HCT116 (cell line): ENCODE measurements at regions not wholly inside any gene's neighbourhood (a gene's known extent, or its start where the extent isn't known, plus 50 kb on each side); places are given as distances from the start of the nearest gene placed in this dataset.

Experiments used
- ATAC-seq: fragments of 200-7000 bp; cut with Tn5 transposase; 2 replicates; pipeline ENCODE4 v1.9.1; 2020; ENCODE audit warnings: mild to moderate bottlenecking, moderate library complexity
- BruUV-seq: library from RNA; stranded (reverse); fragments of 400-500 nt; replicated peaks from 2 replicates; lab custom pipeline; 2021; lab: Mats Ljungman, UMichigan
- CTCF ChIA-PET: fragments of 300-600 bp; sonication (Branson Sonifier 250); formaldehyde crosslinking; loops from one replicate; lab custom pipeline; 2021; ENCODE audit warnings: antibody characterized with exemption; lab: Charles Lee
- POLR2A ChIA-PET: fragments of 300-600, 350-600 bp; sonication (Branson Sonifier 250); formaldehyde crosslinking; loops from one replicate; lab custom pipeline; 2021; ENCODE audit warnings: antibody characterized with exemption; lab: Charles Lee
- RAD21 ChIA-PET, 2 experiments: fragments of 300-600 bp; sonication (Branson Sonifier 250); formaldehyde crosslinking; loops; one replicate each; lab custom pipeline; 2023; ENCODE audit warnings: low total read pairs in 2 of 2; ENCODE audit not compliant: uncharacterized antibody in 2 of 2, unreplicated experiment in 2 of 2, low non-redundant PET in 1 of 2; lab: Charles Lee
- DNase-seq: peaks from one replicate; pipeline ENCODE4 v3.0.0-alpha.2; 2010; ENCODE audit warnings: low read depth, low spot score
- H2AFZ ChIP-seq: fragments of 200-600 bp; shearing (Covaris generic), sonication (generic); 2 replicates; pipeline ENCODE4 v1.6.1; 2017; ENCODE audit warnings: low read depth, mixed run types, mixed read lengths, antibody characterized with exemption, low read length; ENCODE audit not compliant: poor library complexity, severe bottlenecking
- H3K27ac ChIP-seq: 2 replicates; pipeline ENCODE4 v1.5.1; 2012; ENCODE audit warnings: low read depth, low read length
- H3K27me3 ChIP-seq: fragments of 200-600 bp; sonication (generic); 2 replicates; pipeline ENCODE4 v1.6.1; 2016; ENCODE audit warnings: mixed run types, low read length, mixed read lengths; ENCODE audit not compliant: insufficient read depth
- H3K36me3 ChIP-seq, 2 experiments: fragments of 200-500 bp in 1 of 2; fragments of 200-600 bp in 1 of 2; sonication (Bioruptor generic) in 1 of 2; sonication (generic) in 1 of 2; 2 replicates each; pipeline versions ENCODE4 v1.5.1 to v1.6.1; 2014 to 2016; ENCODE audit warnings: low read length in 2 of 2, inconsistent platforms in 1 of 2, mixed read lengths in 1 of 2, mixed run types in 1 of 2; ENCODE audit not compliant: insufficient read depth in 2 of 2, control insufficient read depth in 1 of 2
- H3K4me1 ChIP-seq, 2 experiments: fragments of 200-600 bp in 1 of 2; sonication (generic) in 1 of 2; 2 replicates each; pipeline versions ENCODE4 v1.5.1 to v1.6.1; 2012 to 2017; ENCODE audit warnings: low read length in 2 of 2, inconsistent platforms in 1 of 2, mild to moderate bottlenecking in 1 of 2, mixed read lengths in 1 of 2, mixed run types in 1 of 2, moderate library complexity in 1 of 2; ENCODE audit not compliant: insufficient read depth in 2 of 2, control insufficient read depth in 1 of 2
- H3K4me2 ChIP-seq: fragments of 200-600 bp; sonication (generic); 2 replicates; pipeline ENCODE4 v1.6.1; 2017; ENCODE audit warnings: mixed run types, low read length, mixed read lengths
- H3K4me3 ChIP-seq, 2 experiments: fragments of 200-600 bp in 1 of 2; sonication (generic) in 1 of 2; replicated peaks in 1 of 2; 2 replicates each; pipeline ENCODE4 v1.5.1; 2011 to 2016; ENCODE audit warnings: low read length in 2 of 2, control low read depth in 1 of 2, low read depth in 1 of 2, mild to moderate bottlenecking in 1 of 2, mixed read lengths in 1 of 2, mixed run types in 1 of 2
- H3K79me2 ChIP-seq: fragments of 200-600 bp; sonication (generic); 2 replicates; pipeline ENCODE4 v1.6.1; 2017; ENCODE audit warnings: mild to moderate bottlenecking, mixed run types, low read length, moderate library complexity, mixed read lengths; ENCODE audit not compliant: insufficient read depth
- H3K9ac ChIP-seq: fragments of 200-600 bp; sonication (generic); 2 replicates; pipeline ENCODE4 v1.6.1; 2016; ENCODE audit warnings: low read length, mixed read lengths
- H3K9me2 ChIP-seq: fragments of 200-600 bp; sonication (generic), shearing (Covaris generic); 2 replicates; pipeline ENCODE4 v1.6.1; 2017; ENCODE audit warnings: mixed run types, mild to moderate bottlenecking, moderate library complexity; ENCODE audit not compliant: insufficient read depth
- H3K9me3 ChIP-seq, 2 experiments: fragments of 200-500 bp in 1 of 2; fragments of 200-600 bp in 1 of 2; sonication (Bioruptor generic) in 1 of 2; sonication (generic) in 1 of 2; 2 replicates each; pipeline ENCODE4 v1.6.1; 2014 to 2017; ENCODE audit warnings: low read length in 2 of 2, mixed read lengths in 2 of 2, inconsistent platforms in 1 of 2, low read depth in 1 of 2, mild to moderate bottlenecking in 1 of 2, mixed run types in 1 of 2, moderate library complexity in 1 of 2; ENCODE audit not compliant: control insufficient read depth in 1 of 2, insufficient read depth in 1 of 2
- H4K20me1 ChIP-seq: fragments of 200-600 bp; sonication (generic), shearing (Covaris generic); 2 replicates; pipeline ENCODE4 v1.6.1; 2017; ENCODE audit warnings: mixed run types, mild to moderate bottlenecking, moderate library complexity; ENCODE audit not compliant: insufficient read depth
- CBX3 ChIP-seq: IDR thresholded peaks from 2 replicates; pipeline ENCODE4 v1.6.1; 2012; ENCODE audit warnings: low read depth
- CTCF ChIP-seq, 3 experiments: fragments of 200-600 bp in 1 of 3; sonication (generic) in 1 of 3; IDR thresholded peaks in 2 of 3; conservative IDR thresholded peaks in 1 of 3; 2 replicates each; pipeline ENCODE4 v1.5.1; 2012 to 2017; ENCODE audit warnings: low read depth in 2 of 3, low read length in 2 of 3, antibody characterized with exemption in 1 of 3, borderline replicate concordance in 1 of 3, control low read depth in 1 of 3, mild to moderate bottlenecking in 1 of 3, mixed read lengths in 1 of 3, mixed run types in 1 of 3, moderate library complexity in 1 of 3; ENCODE audit not compliant: insufficient read depth in 1 of 3
- EGR1 ChIP-seq: IDR thresholded peaks from 2 replicates; pipeline ENCODE4 v1.6.1; 2012; ENCODE audit warnings: low read depth
- ELF1 ChIP-seq: IDR thresholded peaks from 2 replicates; pipeline ENCODE4 v1.6.1; 2012; ENCODE audit warnings: low read depth, borderline replicate concordance
- EZH2 ChIP-seq: fragments of 200-600 bp; sonication (generic); IDR thresholded peaks from 2 replicates; pipeline ENCODE4 v1.6.1; 2017; ENCODE audit warnings: antibody characterized with exemption, mixed run types
- EZH2phosphoT487 ChIP-seq: fragments of 200-600 bp; IDR thresholded peaks from 2 replicates; pipeline ENCODE4 v1.6.1; 2018; ENCODE audit warnings: antibody characterized with exemption, borderline replicate concordance
- JUND ChIP-seq: IDR thresholded peaks from 2 replicates; pipeline ENCODE4 v1.6.1; 2012
- RAD21 ChIP-seq: IDR thresholded peaks from 2 replicates; pipeline ENCODE4 v1.6.1; 2012; ENCODE audit warnings: low read depth, mild to moderate bottlenecking
- REST ChIP-seq: IDR thresholded peaks from 2 replicates; pipeline ENCODE4 v1.6.1; 2012; ENCODE audit warnings: low read depth
- SIN3A ChIP-seq: IDR thresholded peaks from 2 replicates; pipeline ENCODE4 v1.6.1; 2012; ENCODE audit warnings: low read depth
- SP1 ChIP-seq: IDR thresholded peaks from 2 replicates; pipeline ENCODE4 v1.6.1; 2012; ENCODE audit warnings: low read depth
- YY1 ChIP-seq: IDR thresholded peaks from 2 replicates; pipeline ENCODE4 v1.6.1; 2011; ENCODE audit warnings: low read length, low read depth, moderate library complexity, mild to moderate bottlenecking; ENCODE audit not compliant: insufficient replicate concordance; ENCODE audit errors: extremely low read depth
- ZBTB33 ChIP-seq: IDR thresholded peaks from 2 replicates; pipeline ENCODE4 v1.6.1; 2011; ENCODE audit warnings: mild to moderate bottlenecking, low read length, moderate library complexity; ENCODE audit not compliant: insufficient replicate concordance; ENCODE audit errors: extremely low read depth
- ZFX ChIP-seq: fragments of 450-650 bp; IDR thresholded peaks from 2 replicates; pipeline ENCODE4 v1.6.1; 2017
- ZNF274 ChIP-seq: fragments of 200-500 bp; sonication (Bioruptor generic); IDR thresholded peaks from 2 replicates; pipeline ENCODE4 v1.6.1; 2014; ENCODE audit warnings: mild to moderate bottlenecking, low read depth, low read length, inconsistent platforms
- intact Hi-C: fragments of 100-400 bp; cut with micrococcal nuclease; formaldehyde crosslinking; loops from 2 replicates; pipeline ENCODE4 v1.10.0; 2022

GRCh38 chr4:27973700-27974099, 1113.1 kb downstream of the STIM2 start:
- H3K9me2 ChIP-seq, result no peaks in the 10 kb centered on the region
- TF ChIP-seq EGR1, result no peak
- TF ChIP-seq EZH2, result no peak
- TF ChIP-seq ZBTB33, result no peak
- TF ChIP-seq ZFX, result no peak
- TF ChIP-seq SIN3A, result no peak
- no peak for TF ChIP-seq EZH2phosphoT487
- no peak for TF ChIP-seq YY1
- TF ChIP-seq JUND, result no peak
- TF ChIP-seq CBX3, result no peak
- no peak for TF ChIP-seq CTCF (IDR thresholded peaks at IDR 0.05 in 2 of 3, conservative IDR thresholded peaks at IDR 0.05 in 1 of 3; ENCODE audit: borderline replicate concordance in 1 of 3, insufficient read depth in 1 of 3, low read depth in 2 of 3, low read length in 2 of 3)
- TF ChIP-seq SP1, result no peak
- no peak for TF ChIP-seq REST
- TF ChIP-seq RAD21, result no peak
- TF ChIP-seq ZNF274, result no peak
- no peak for TF ChIP-seq ELF1
- TF ChIP-seq, all 23 proteins: peak for 0
- RAD21 ChIA-PET, result no interaction called here
- Histone ChIP-seq H3K27ac (no peak overlapping the region), H4K20me1 (no peaks in the 10 kb centered on the region), H2AFZ (no peak overlapping the region), H3K4me2 (no peak overlapping the region), H3K36me3 (no peaks in the 10 kb centered on the region), H3K9me3 (no peaks in the 10 kb centered on the region), H3K4me1 (no peaks in the 10 kb centered on the region; a peak in 1 of 4 replicates), H3K27me3 (no peaks in the 10 kb centered on the region), H3K9ac (no peak overlapping the region), H3K4me3 (no peak overlapping the region), H3K79me2 (no peaks in the 10 kb centered on the region)
- CTCF ChIA-PET, result no interaction called here
- intact Hi-C loops, result no loop called here
- no peak for ATAC-seq
- POLR2A ChIA-PET, result no interaction called here
- BruUV-seq, result no TSS peak
- no peak for DNase-seq
